ENCODE measurements at regions not wholly inside any gene's neighbourhood (a gene's known extent, or its start where the extent isn't known, plus 50 kb on each side); places are given as distances from the start of the nearest gene placed in this dataset.

- H3K27ac Mint-ChIP-seq, result no peak overlapping the region
- no peaks in the 10 kb centered on the region for H3K4me1 Mint-ChIP-seq (ENCODE audit: low read depth)
- no peak for TF ChIP-seq CTCF (IDR thresholded peaks at IDR 0.05; ENCODE audit: unreplicated experiment)
- DNase-seq (ENCODE audit: low spot score, unreplicated experiment), result no peak
- no peaks in the 10 kb centered on the region for H3K9me3 Mint-ChIP-seq (ENCODE audit: low read depth)
- H3K36me3 Mint-ChIP-seq (ENCODE audit: insufficient read depth), result no peaks in the 10 kb centered on the region
- no peak overlapping the region for H3K4me3 Mint-ChIP-seq (ENCODE audit: low read depth)
- peaks cover 13% of the 10 kb centered on the region for H3K27me3 Mint-ChIP-seq
Measured at GRCh38 chr1:30329802-30330557, 393.4 kb downstream of the MATN1 start.

- peak; percentile 4 for DNase-seq (ENCODE audit: low spot score, unreplicated experiment)
- Mint-ChIP-seq H3K4me1 (ENCODE audit: low read depth) (no peaks in the 10 kb centered on the region), H3K27ac (no peak overlapping the region), H3K4me3 (ENCODE audit: low read depth) (no peak overlapping the region), H3K9me3 (ENCODE audit: low read depth) (no peaks in the 10 kb centered on the region), H3K27me3 (peaks cover 13% of the 10 kb centered on the region), H3K36me3 (ENCODE audit: insufficient read depth) (no peaks in the 10 kb centered on the region)
- TF ChIP-seq CTCF (IDR thresholded peaks at IDR 0.05; ENCODE audit: unreplicated experiment), result no peak
Measured at GRCh38 chr1:30329263-30329753, 394.1 kb downstream of the MATN1 start.

- Mint-ChIP-seq H3K27me3 (peaks cover 13% of the 10 kb centered on the region), H3K4me1 (ENCODE audit: low read depth) (no peaks in the 10 kb centered on the region), H3K36me3 (ENCODE audit: insufficient read depth) (no peaks in the 10 kb centered on the region), H3K27ac (no peak overlapping the region), H3K4me3 (ENCODE audit: low read depth) (no peak overlapping the region), H3K9me3 (ENCODE audit: low read depth) (no peaks in the 10 kb centered on the region)
- TF ChIP-seq CTCF (IDR thresholded peaks at IDR 0.05; ENCODE audit: unreplicated experiment), result no peak
- DNase-seq (ENCODE audit: low spot score, unreplicated experiment), result peak; percentile 6
Measured at GRCh38 chr1:30328401-30329262, 394.8 kb downstream of the MATN1 start.

- no peak overlapping the region for H3K4me3 Mint-ChIP-seq (ENCODE audit: low read depth)
- no peaks in the 10 kb centered on the region for H3K4me1 Mint-ChIP-seq (ENCODE audit: low read depth)
- H3K27ac Mint-ChIP-seq, result no peak overlapping the region
- TF ChIP-seq CTCF (IDR thresholded peaks at IDR 0.05; ENCODE audit: unreplicated experiment), result no peak
- no peaks in the 10 kb centered on the region for H3K9me3 Mint-ChIP-seq (ENCODE audit: low read depth)
- peaks cover 13% of the 10 kb centered on the region for H3K27me3 Mint-ChIP-seq
- no peaks in the 10 kb centered on the region for H3K36me3 Mint-ChIP-seq (ENCODE audit: insufficient read depth)
- no peak for DNase-seq (ENCODE audit: low spot score, unreplicated experiment)
Measured at GRCh38 chr1:30328100-30328370, 395.4 kb downstream of the MATN1 start.

- Mint-ChIP-seq H3K4me3 (ENCODE audit: low read depth) (no peak overlapping the region), H3K36me3 (ENCODE audit: insufficient read depth) (no peaks in the 10 kb centered on the region), H3K27me3 (peaks cover 13% of the 10 kb centered on the region), H3K4me1 (ENCODE audit: low read depth) (no peaks in the 10 kb centered on the region), H3K9me3 (ENCODE audit: low read depth) (no peaks in the 10 kb centered on the region), H3K27ac (no peak overlapping the region)
- TF ChIP-seq CTCF (IDR thresholded peaks at IDR 0.05; ENCODE audit: unreplicated experiment), result no peak
- peak; percentile 2 for DNase-seq (ENCODE audit: low spot score, unreplicated experiment)
Measured at GRCh38 chr1:30327370-30328099, 395.9 kb downstream of the MATN1 start.

Measured in progenitor cell of endocrine pancreas (in vitro differentiated cells).